PC-9 (cell line): ENCODE measurements at regions not wholly inside any gene's neighbourhood (a gene's known extent, or its start where the extent isn't known, plus 50 kb on each side); places are given as distances from the start of the nearest gene placed in this dataset.

Source experiments
- BruUV-seq: library from RNA; stranded (reverse); fragments of 400-500 nt; replicated peaks from 2 replicates; lab custom pipeline; 2021; lab: Mats Ljungman, UMichigan
- CTCF ChIA-PET: fragments of 300-600 bp; sonication (Branson Sonifier 250); formaldehyde crosslinking; loops from one replicate; lab custom pipeline; 2022; ENCODE audit warnings: antibody characterized with exemption; lab: Charles Lee
- POLR2A ChIA-PET: fragments of 300-600 bp; sonication (Branson Sonifier 250); formaldehyde crosslinking; loops from one replicate; lab custom pipeline; 2022; ENCODE audit warnings: antibody characterized with exemption; ENCODE audit not compliant: unreplicated experiment; lab: Charles Lee
- DNase-seq, 2 experiments: peaks; one replicate each; pipeline versions ENCODE4 v3.0.0 to v3.0.0-alpha.2; 2015 to 2022; ENCODE audit warnings: mixed read lengths in 1 of 2
- H2AFZ ChIP-seq: fragments of 200-600 bp; sonication (generic); 2 replicates; pipeline ENCODE4 v1.8.1; 2017; ENCODE audit warnings: antibody characterized with exemption
- H3F3A ChIP-seq: fragments of 200-600 bp; sonication (generic); 2 replicates; pipeline ENCODE4 v1.8.1; 2017; ENCODE audit warnings: antibody characterized with exemption, mild to moderate bottlenecking, low read depth; ENCODE audit not compliant: insufficient read depth
- H3K27ac ChIP-seq: fragments of 200-600 bp; sonication (generic); 2 replicates; pipeline ENCODE4 v1.6.1; 2016; ENCODE audit warnings: mixed run types
- H3K27me3 ChIP-seq: fragments of 200-600 bp; sonication (generic); 2 replicates; pipeline ENCODE4 v1.6.1; 2016; ENCODE audit warnings: low read depth, mixed run types; ENCODE audit not compliant: insufficient read depth
- H3K36me3 ChIP-seq: fragments of 200-600 bp; sonication (generic); 2 replicates; pipeline ENCODE4 v1.6.1; 2016; ENCODE audit warnings: low read depth, mixed run types
- H3K4me1 ChIP-seq: fragments of 200-600 bp; sonication (generic); replicated peaks from 2 replicates; pipeline ENCODE4 v1.6.1; 2016; ENCODE audit warnings: mixed run types; ENCODE audit not compliant: insufficient read depth
- H3K4me2 ChIP-seq: fragments of 200-600 bp; sonication (generic); 2 replicates; pipeline ENCODE4 v1.6.1; 2017; ENCODE audit warnings: mixed run types
- H3K4me3 ChIP-seq: fragments of 200-600 bp; sonication (generic); 2 replicates; pipeline ENCODE4 v1.6.1; 2016; ENCODE audit warnings: mixed run types
- H3K79me2 ChIP-seq: fragments of 200-600 bp; sonication (generic); 2 replicates; pipeline ENCODE4 v1.6.1; 2017; ENCODE audit warnings: low read depth, mixed run types
- H3K9me2 ChIP-seq: fragments of 200-600 bp; sonication (generic); 2 replicates; pipeline ENCODE4 v1.8.1; 2017; ENCODE audit warnings: mild to moderate bottlenecking; ENCODE audit not compliant: insufficient read depth
- H3K9me3 ChIP-seq: fragments of 200-600 bp; sonication (generic); 2 replicates; pipeline ENCODE4 v1.8.1; 2016; ENCODE audit warnings: low read depth; ENCODE audit not compliant: insufficient read depth
- H4K20me1 ChIP-seq: fragments of 200-600 bp; sonication (generic); 2 replicates; pipeline ENCODE4 v1.8.1; 2017; ENCODE audit not compliant: insufficient read depth
- CTCF ChIP-seq: fragments of 200-600 bp; sonication (generic); conservative IDR thresholded peaks from 2 replicates; pipeline ENCODE4 v1.6.1; 2017; ENCODE audit warnings: mixed run types, antibody characterized with exemption, mild to moderate bottlenecking, moderate library complexity
- EZH2 ChIP-seq: fragments of 200-600 bp; sonication (generic); IDR thresholded peaks from 2 replicates; pipeline ENCODE4 v1.8.0; 2017; ENCODE audit warnings: antibody characterized with exemption, low read depth
- intact Hi-C: fragments of 100-400 bp; cut with micrococcal nuclease; formaldehyde crosslinking; loops from one replicate; pipeline ENCODE4 v1.10.0; 2022; ENCODE audit not compliant: unreplicated experiment

GRCh38 chr21:31445137-31445536 is 101.1 kb upstream of the TIAM1 start:
- H3K79me2 ChIP-seq: no peaks in the 10 kb centered on the region
- intact Hi-C loops: no loop called here
- H3K4me2 ChIP-seq: no peak overlapping the region
- no peak for DNase-seq
- ChIA-PET POLR2A (no interaction called here), CTCF (no interaction called here)
- no peak overlapping the region for H2AFZ ChIP-seq
- H4K20me1 ChIP-seq: no peaks in the 10 kb centered on the region
- H3K4me1 ChIP-seq: peaks cover 11% of the 10 kb centered on the region
- H3K4me3 ChIP-seq: no peak overlapping the region
- H3K27ac ChIP-seq: no peak overlapping the region
- TF ChIP-seq EZH2 (no peak), CTCF (no peak)
- H3K36me3 ChIP-seq: no peaks in the 10 kb centered on the region
- no peaks in the 10 kb centered on the region for H3K9me2 ChIP-seq
- BruUV-seq: no TSS peak
- 0 out of 2 replicates have a peak, but pooled peaks cover 4% of the 10 kb centered on the region for H3F3A ChIP-seq
- no peaks in the 10 kb centered on the region for H3K9me3 ChIP-seq
- no peaks in the 10 kb centered on the region for H3K27me3 ChIP-seq

GRCh38 chr21:31443736-31444521 is 99.9 kb upstream of the TIAM1 start:
- intact Hi-C loops: no loop called here
- Histone ChIP-seq H3K9me2 (no peaks in the 10 kb centered on the region), H3K27ac (no peak overlapping the region), H3K4me2 (no peak overlapping the region), H4K20me1 (no peaks in the 10 kb centered on the region), H2AFZ (no peak overlapping the region), H3K4me1 (peaks cover 11% of the 10 kb centered on the region), H3K9me3 (no peaks in the 10 kb centered on the region), H3K27me3 (no peaks in the 10 kb centered on the region), H3K79me2 (no peaks in the 10 kb centered on the region), H3F3A (0 out of 2 replicates have a peak, but pooled peaks cover 4% of the 10 kb centered on the region), H3K36me3 (no peaks in the 10 kb centered on the region), H3K4me3 (no peak overlapping the region)
- TF ChIP-seq EZH2 (no peak), CTCF (no peak)
- BruUV-seq: no TSS peak
- ChIA-PET CTCF (no interaction called here), POLR2A (no interaction called here)
- no peak for DNase-seq

GRCh38 chr21:31442339-31442738 is 98.3 kb upstream of the TIAM1 start:
- ChIA-PET POLR2A (no interaction called here), CTCF (interaction anchor here (0.7 kb wide), 1 partner anchor 78 kb away, joined by 5 read pairs; no protein-coding TSS in a partner anchor)
- no peaks in the 10 kb centered on the region for H3K9me3 ChIP-seq
- H3F3A ChIP-seq: 0 out of 2 replicates have a peak, but pooled peaks cover 4% of the 10 kb centered on the region
- no TSS peak for BruUV-seq
- no peaks in the 10 kb centered on the region for H4K20me1 ChIP-seq
- no peak overlapping the region for H3K4me3 ChIP-seq
- H2AFZ ChIP-seq: no peak overlapping the region
- peaks cover 11% of the 10 kb centered on the region for H3K4me1 ChIP-seq
- H3K9me2 ChIP-seq: no peaks in the 10 kb centered on the region
- no peak overlapping the region for H3K27ac ChIP-seq
- intact Hi-C loops: no loop called here
- H3K79me2 ChIP-seq: no peaks in the 10 kb centered on the region
- H3K4me2 ChIP-seq: peak overlapping the region; percentile 18; the same call in 1 of the 2 replicates
- peak; percentile 36 to 67 for DNase-seq
- H3K36me3 ChIP-seq: no peaks in the 10 kb centered on the region
- TF ChIP-seq EZH2 (no peak), CTCF (no peak)
- no peaks in the 10 kb centered on the region for H3K27me3 ChIP-seq
